GM21515 (cell line): ENCODE measurements at regions not wholly inside any gene's neighbourhood (a gene's known extent, or its start where the extent isn't known, plus 50 kb on each side); places are given as distances from the start of the nearest gene placed in this dataset.
"Not testable (repeated sequence)": the region's sequence is repeated elsewhere in the genome, so short reads cannot be mapped to it uniquely, and the experiment has no call there.

Experiments
- ATAC-seq: cut with Tn5 transposase; IDR thresholded peaks from one replicate; pipeline ENCODE4 v1.9.1; 2021; ENCODE audit not compliant: unreplicated experiment

GRCh38 chr5:103801681-103802080 is 239.1 kb upstream of the NUDT12 start:
- no peak for ATAC-seq

GRCh38 chr5:103800741-103801495 is 238.3 kb upstream of the NUDT12 start:
- ATAC-seq: no peak

DNA sequence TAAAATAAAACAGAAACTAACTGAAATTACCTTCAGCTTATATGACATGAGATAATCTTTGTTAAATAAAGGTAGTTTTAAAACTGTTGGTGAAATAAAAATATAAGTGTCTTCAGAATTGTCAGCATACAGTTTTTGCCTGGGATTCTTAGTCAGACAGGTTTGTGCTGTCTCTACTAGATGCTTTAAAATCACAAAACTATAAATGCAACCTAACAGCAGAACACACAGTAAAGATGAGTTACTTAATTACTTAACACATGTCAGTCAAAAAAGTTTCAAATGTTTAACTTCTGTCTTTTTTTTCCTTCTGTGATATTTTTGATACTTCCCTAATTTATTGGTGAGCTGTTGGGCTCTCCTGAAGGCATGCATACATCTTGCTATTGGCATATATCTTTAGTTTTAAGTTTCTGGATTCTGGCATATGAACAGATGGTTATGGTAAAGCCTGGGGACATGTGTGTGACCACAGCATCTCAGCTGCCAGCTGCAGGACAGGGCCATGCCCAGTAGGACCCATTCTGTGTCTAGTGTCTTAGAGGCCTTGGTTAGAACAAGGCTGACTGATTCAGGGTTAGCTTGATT is 231.1 kb upstream of the NUDT12 start:
- no peak for ATAC-seq

GRCh38 chr5:103785569-103785968 is 223.0 kb upstream of the NUDT12 start:
- no peak for ATAC-seq

GRCh38 chr5:103783669-103784068 is 221.1 kb upstream of the NUDT12 start:
- ATAC-seq: no peak

DNA sequence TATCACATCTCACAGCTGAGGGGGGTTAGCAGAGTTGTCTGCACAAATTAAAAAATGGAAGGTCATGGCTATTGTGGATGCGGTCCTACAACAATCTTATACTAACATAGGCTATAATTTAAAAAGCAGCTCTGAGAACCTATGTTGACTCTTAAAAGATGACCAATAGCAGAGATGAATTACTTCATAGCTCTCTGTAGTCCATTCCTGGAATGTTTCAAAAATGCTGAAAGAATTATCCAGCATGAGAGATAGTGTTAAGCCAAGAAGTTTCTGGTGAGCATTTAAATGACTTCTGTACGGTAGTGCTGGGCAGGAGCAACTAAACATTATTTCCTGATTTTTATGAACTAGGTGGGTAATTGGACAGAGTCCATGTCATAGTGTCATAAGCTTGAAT is 218.2 kb upstream of the NUDT12 start:
- ATAC-seq: no peak

DNA sequence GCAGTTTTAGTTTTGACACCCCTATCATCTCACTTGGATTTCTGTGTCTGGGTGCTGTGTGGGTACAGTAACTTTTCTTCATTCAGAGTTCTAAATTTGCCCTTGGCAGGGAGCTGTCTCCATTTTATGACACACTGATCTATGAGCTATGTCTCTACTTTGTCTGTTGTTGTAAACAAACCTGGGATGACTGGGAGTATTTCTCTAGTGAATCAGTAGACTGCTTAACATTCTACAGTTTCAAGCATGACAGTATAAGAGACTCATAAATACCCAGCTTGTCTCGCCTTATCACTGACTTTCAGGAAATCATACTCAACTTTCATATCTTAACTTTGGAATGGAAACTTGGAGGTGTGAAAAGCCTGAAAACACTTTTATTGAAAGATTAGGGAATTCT is 212.1 kb upstream of the NUDT12 start:
- ATAC-seq: no peak

DNA sequence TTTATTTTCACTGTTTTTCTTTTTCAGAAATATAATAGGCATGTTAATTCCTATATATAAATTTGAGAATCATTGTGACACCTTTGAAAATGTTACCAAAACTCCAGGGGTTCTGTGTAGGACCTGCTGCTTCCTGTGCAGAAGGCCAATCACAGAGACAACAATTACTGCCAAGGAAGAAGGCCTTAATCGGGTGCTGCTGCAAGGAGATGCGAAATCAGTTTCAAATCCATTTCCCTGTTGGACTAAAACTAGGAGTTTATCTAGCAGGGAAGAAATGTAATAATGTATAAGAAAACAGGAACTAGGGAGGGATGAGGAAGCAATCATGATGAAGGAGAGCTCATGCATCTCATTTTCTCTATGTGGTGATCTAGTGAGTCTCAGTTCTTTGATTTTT is 209.7 kb upstream of the NUDT12 start:
- ATAC-seq: no peak

DNA sequence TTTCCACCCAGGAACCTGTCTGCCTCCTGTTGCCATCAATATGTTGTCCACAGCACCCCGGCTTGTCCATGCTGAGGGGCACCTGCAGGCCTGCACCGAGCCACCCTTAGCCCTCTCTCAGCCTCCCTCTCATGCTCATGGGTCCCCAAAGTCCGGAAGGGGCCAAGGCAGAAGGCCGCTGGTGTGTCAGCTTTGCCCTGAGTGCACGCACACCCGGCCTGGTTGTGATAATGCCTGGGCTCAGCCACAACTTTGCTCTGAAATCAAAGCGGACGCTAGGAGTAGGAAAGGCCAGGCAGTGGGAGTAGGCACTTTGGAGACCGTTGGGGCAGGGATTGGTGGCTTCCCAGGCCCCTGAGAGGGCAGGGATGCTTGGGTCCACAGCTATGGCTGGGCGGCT is 201.8 kb upstream of the NUDT12 start:
- no peak for ATAC-seq

DNA sequence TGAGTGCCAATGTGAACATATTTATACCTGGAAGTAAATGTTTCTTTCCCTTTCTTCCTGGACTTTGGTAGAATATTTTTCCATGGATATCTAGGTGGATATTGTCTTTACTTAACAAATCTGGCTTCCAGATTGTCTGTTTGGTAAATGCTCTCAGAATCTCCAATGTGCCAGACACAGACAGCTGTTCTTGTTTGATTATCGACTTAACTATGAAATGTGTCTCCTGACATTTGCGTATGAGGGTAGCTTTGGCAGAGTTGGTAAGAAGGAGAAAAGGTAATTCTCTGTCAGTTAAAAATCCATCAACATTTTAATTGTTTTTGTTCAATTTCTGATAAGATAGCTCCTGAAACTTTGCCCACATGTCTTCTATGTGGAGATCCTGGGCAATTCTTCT is 196.4 kb upstream of the NUDT12 start:
- no peak for ATAC-seq

- ATAC-seq: no peak
Observed at GRCh38 chr5:103755974-103756373, 193.4 kb upstream of the NUDT12 start.

DNA sequence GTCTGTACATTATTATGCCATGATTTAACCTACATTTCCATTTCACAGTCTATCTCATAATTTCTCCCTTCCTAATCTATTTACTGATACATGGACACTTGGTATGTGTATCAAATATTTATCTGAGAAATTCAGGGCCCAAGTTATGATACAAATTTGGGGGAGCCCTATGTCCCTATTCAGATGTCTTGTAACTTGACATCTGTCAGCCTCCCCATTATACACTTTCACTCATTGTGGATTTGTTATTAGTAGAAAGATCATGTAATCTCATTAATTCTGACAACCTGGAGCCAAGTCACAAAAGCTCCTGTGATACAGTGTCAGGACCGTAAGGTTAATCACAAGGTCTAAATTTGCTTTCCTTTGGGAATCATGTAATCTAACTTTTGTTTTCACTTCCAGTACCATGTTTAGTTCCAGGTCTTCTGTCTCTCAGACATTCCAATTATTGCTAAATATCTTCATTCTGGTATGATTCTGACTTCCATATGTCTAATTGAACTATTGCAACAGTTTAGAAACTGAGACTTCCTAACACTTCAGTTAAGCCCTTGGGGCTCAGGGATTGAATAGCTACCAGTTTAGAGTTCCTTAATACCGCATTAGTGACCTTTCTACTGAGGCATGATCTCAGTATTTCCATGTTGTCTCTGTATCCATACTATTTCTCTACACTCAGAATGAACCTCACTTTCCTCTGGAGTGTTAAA is 182.9 kb upstream of the NUDT12 start:
- ATAC-seq: no peak

GRCh38 chr5:103744159-103744558 is 181.6 kb upstream of the NUDT12 start:
- no peak for ATAC-seq

- ATAC-seq: no peak
Observed at GRCh38 chr5:103743421-103743820, 180.8 kb upstream of the NUDT12 start.

GRCh38 chr5:103741984-103742383 is 179.4 kb upstream of the NUDT12 start:
- ATAC-seq: no peak

- not testable (repeated sequence) for ATAC-seq
Observed at GRCh38 chr5:103736343-103736742, 173.8 kb upstream of the NUDT12 start.

DNA sequence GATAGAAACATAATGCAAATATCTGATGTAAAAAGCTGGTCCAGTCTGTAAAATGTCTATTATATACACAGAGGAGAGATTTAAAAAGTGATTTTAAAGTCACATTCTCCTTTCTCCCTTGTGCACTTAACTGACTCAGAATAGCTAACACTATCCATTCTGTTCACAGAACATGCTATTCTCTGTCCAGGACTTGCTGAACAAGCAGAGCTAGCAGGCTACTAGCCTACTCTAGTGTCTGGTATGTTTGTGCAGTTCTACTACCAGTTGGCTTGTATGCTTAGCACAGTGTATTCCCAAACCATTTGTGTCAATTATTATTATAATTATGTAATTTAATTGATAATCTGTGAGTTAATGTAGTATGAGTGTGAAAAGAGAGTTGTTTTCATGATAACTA is 161.7 kb upstream of the NUDT12 start:
- ATAC-seq: no peak

DNA sequence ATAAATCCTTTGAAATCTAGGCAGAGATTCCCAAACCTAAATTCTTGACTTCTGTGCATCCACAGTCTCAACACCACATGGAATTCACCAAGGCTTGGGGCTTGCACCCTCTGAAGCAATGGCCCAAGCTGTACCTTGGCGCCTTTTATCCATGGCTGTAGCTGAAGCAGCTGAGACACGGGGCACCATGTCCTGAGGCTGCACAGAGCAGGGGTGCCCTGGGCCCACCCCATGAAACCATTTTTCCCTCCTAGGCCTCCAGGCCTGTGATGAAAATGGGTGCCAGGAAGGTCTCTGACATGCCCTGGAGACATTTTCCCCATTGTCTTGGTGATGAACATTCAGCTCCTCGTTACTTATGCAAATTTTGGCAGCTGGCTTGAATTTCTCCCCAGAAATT is 158.6 kb upstream of the NUDT12 start:
- ATAC-seq: no peak

- ATAC-seq: no peak
Observed at GRCh38 chr5:103718108-103718507, 155.5 kb upstream of the NUDT12 start.

DNA sequence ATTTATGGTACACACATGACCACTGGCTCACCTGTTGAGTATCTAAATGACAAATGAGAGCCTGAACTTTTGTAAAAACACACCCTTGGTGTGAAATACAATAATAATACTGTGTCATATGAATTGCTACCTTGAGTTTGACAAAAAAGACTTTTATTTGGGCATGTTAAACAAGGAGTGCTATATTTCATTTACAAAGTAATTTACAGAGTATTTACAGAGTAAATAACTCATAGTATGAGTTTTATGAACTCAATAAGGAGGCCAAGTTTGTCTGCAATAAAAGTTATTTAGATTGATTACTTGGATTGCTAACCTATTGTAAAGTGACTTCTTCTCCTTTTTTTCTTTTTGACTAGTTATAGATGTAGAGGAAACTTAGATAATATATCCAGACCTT is 146.0 kb upstream of the NUDT12 start:
- no peak for ATAC-seq

- no peak for ATAC-seq
Observed at GRCh38 chr5:103706939-103707682, 144.5 kb upstream of the NUDT12 start.

DNA sequence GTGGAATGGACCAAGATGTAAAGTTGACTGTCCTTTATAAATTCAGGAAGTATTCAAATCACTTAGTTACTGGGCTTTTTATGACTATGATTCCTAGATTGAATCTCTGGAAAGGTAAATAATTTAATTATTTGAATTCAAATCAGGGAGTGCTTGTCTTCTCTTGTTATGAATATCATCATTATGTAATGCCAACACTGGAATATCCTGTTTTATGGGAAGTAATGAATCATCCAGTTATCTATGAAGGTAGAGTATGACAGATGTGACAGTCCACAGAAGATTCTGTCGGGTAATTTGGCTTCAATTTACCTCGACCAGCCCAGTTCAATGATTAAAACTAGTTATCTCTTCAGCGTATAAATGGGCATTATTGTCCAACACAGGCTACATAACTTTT is 141.0 kb upstream of the NUDT12 start:
- no peak for ATAC-seq
